ENCODE measurements at regions not wholly inside any gene's neighbourhood (a gene's known extent, or its start where the extent isn't known, plus 50 kb on each side); places are given as distances from the start of the nearest gene placed in this dataset.
A peak's percentile ranks its signal among the peaks of the same experiment; 100 is the strongest.
"Not testable (repeated sequence)": the region's sequence is repeated elsewhere in the genome, so short reads cannot be mapped to it uniquely, and the experiment has no call there.

DNA sequence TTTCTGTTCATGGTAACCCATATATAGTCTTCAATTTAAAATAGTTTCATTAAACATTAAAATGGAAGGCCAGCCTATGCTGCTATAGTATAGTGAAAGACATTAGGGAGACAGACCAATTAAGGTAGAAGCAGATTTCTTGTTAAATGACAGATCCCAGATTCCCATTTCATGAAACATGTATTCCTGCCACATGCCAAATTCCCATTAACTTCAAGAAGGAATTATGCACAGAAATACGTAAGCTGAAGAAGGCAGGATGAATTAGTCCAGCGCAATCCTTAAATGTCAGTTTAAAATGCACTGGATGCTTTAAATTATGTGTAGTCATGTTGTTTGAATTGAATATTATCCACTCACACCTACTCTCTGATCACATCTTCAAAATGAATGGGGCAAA, 424.9 kb downstream of the SH2D1A start:
- ATAC-seq (no peak), DNase-seq (ENCODE audit: low spot score) (no peak)
- H3K4me1 Mint-ChIP-seq (ENCODE audit: low read depth in 2 of 2) = no peaks in the 10 kb centered on the region
- no peak overlapping the region for H3K4me3 Mint-ChIP-seq
- peaks cover 0 to 8% of the 10 kb centered on the region in 2 donors for H3K27me3 Mint-ChIP-seq
- H3K9me3 Mint-ChIP-seq = no peaks in the 10 kb centered on the region
- H3K27ac Mint-ChIP-seq = no peak overlapping the region
- no peaks in the 10 kb centered on the region for H3K36me3 Mint-ChIP-seq

DNA sequence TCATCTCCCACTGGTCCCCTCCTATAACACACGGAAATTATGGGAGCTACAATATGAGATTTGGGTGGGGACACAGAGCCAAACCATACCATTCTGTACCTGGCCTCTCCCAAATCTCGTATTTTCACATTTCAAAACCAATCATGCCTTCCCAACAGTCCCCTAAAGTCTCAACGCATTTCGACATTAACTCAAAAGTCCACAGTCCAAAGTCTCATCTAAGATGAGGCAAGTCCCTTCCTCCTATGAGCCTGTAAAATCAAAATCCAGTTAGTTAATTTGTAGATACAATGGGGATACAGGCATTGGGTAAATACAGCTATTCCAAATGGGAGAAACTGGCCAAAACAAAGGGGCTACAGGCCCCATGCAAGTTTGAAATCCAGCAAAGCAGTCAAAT, 441.9 kb downstream of the SH2D1A start:
- H3K36me3 Mint-ChIP-seq; H3K4me3 Mint-ChIP-seq; H3K9me3 Mint-ChIP-seq; H3K27me3 Mint-ChIP-seq; H3K4me1 Mint-ChIP-seq (ENCODE audit: low read depth in 2 of 2); DNase-seq (ENCODE audit: low spot score); ATAC-seq; H3K27ac Mint-ChIP-seq: not testable (repeated sequence)

DNA sequence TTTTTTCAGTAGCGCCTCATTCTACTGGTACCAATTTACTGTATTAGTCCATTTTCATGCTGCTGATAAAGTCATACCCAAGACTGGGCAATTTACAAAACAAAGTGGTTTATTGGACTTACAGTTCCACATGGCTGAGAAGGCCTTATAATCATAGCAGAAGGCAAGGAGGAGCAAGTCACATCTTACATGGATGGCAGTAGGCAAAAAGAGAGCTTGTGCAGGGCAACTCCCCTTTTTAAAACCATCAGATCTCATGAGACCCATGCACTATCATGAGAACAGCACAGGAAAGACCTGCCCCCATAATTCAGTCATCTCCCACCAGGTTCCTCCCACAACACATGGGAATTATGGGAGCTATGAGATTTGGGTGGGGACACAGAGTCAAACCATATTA, 443.5 kb downstream of the SH2D1A start:
- H3K4me3 Mint-ChIP-seq; H3K36me3 Mint-ChIP-seq; DNase-seq (ENCODE audit: low spot score); H3K9me3 Mint-ChIP-seq; H3K4me1 Mint-ChIP-seq (ENCODE audit: low read depth in 2 of 2); ATAC-seq; H3K27ac Mint-ChIP-seq: not testable (repeated sequence)
- H3K27me3 Mint-ChIP-seq = peaks cover 0 to 16% of the 10 kb centered on the region in 2 donors

DNA sequence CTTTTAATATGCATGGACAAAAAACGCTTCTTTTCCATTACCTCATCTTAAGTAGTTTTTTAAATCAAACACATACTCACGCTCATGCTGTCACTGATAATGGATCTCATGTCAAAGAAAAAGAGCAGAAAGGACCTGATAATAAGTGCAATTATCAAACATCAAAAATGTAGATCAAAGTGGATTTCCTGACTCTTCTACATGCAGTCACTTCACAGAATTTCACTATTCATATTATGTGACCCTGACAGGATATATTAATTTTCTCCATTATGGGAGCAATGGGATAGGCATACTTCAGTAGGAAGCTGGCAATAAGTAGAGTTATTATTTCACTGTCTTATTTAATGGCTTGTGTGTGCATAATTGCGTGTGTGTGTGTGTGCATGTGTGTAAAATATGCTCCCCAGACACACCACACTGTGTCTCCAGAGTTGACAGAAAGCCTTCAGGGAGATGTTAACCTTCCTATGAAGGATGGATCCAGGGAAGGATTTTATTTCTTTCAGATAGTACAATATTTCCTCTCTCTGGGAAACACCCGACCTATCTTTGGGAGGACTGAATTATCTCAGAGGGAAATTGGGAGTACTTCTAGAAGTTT, 445.2 kb downstream of the SH2D1A start:
- Mint-ChIP-seq H3K36me3 (peaks cover 5% of the 10 kb centered on the region), H3K4me1 (ENCODE audit: low read depth in 2 of 2) (no peaks in the 10 kb centered on the region)

DNA sequence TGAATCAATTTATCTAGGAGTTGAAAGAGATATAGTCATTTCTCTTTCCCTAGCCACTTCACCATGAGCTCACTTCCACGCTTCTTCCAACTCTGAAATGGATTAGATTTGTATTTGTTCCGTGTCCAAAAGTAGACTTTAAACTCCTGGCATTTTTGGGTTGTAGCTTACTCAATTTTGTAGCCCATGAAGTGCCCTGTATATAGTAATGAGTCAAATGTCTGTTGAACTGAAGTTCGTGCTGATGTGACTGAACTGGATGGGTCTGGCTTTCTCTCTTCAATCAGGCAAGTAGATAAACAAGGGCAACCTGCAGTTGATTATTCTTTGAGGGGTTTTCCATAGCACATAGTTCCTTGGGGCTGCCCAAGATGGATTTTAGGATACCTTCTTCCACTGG, 450.6 kb downstream of the SH2D1A start:
- peaks cover 27% of the 10 kb centered on the region for H3K36me3 Mint-ChIP-seq
- H3K9me3 Mint-ChIP-seq = peaks cover 2% of the 10 kb centered on the region
- H3K4me1 Mint-ChIP-seq (ENCODE audit: low read depth in 2 of 2) = no peaks in the 10 kb centered on the region
- no peak overlapping the region for H3K27ac Mint-ChIP-seq
- peaks cover 8 to 14% of the 10 kb centered on the region in 2 donors for H3K27me3 Mint-ChIP-seq
- no peak for ATAC-seq
- H3K4me3 Mint-ChIP-seq = no peak overlapping the region
- no peak for DNase-seq (ENCODE audit: low spot score)

More for the DNA sequence above, 445.2 kb downstream of the SH2D1A start:
- no peak overlapping the region for H3K27ac Mint-ChIP-seq
- no peak overlapping the region for H3K4me3 Mint-ChIP-seq
- ATAC-seq = no peak
- H3K27me3 Mint-ChIP-seq = peaks cover 0 to 17% of the 10 kb centered on the region in 2 donors
- H3K9me3 Mint-ChIP-seq = no peaks in the 10 kb centered on the region
- DNase-seq (ENCODE audit: low spot score) = no peak

DNA sequence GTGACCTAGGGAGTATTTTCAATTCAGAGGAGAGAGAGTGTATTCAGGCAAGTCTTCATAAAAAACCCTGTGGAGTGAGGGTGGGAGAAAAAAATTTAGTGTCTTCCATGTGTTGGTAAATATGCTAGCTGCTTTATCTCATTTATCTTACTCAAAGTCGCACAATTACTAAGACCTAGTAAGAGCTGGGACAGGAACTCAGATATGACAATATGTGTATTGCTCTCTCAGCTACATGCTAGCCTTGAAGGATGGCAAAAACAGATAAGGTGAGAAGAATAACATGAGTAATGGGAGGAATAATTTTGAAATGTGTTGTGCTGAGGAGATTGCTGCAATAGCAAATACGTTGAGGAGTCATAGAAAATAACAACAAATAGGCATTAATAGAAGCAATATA, 458.6 kb downstream of the SH2D1A start:
- Mint-ChIP-seq H3K9me3 (peaks cover 16% of the 10 kb centered on the region), H3K36me3 (peaks cover 51% of the 10 kb centered on the region), H3K4me3 (no peak overlapping the region), H3K4me1 (ENCODE audit: low read depth in 2 of 2) (no peaks in the 10 kb centered on the region), H3K27ac (no peak overlapping the region), H3K27me3 (peaks cover 8 to 25% of the 10 kb centered on the region in 2 donors)
- ATAC-seq = no peak
- DNase-seq (ENCODE audit: low spot score) = no peak

DNA sequence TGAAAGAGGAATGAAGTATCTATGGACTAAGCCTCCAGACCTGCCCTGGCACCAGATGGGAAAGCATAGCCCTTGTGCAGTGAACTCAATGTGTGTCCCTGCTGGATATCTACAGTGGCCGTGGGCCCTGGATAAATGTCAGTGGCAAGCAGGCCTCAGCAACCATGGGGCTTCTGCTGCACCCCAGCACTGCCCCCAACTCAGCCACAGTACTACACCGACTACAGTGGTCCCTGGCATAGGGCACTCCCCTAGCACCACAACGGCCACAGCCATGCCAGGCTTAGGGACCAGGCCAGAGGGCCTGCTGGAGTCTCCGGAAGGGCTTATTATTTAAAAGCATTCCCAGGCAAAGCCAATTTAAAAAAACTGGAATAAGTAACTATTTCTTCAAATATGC, 459.1 kb downstream of the SH2D1A start:
- peaks cover 15% of the 10 kb centered on the region for H3K9me3 Mint-ChIP-seq
- ATAC-seq = no peak
- peaks cover 4 to 23% of the 10 kb centered on the region in 2 donors for H3K27me3 Mint-ChIP-seq
- peaks cover 47% of the 10 kb centered on the region for H3K36me3 Mint-ChIP-seq
- H3K27ac Mint-ChIP-seq = no peak overlapping the region
- H3K4me3 Mint-ChIP-seq = no peak overlapping the region
- DNase-seq (ENCODE audit: low spot score) = no peak
- H3K4me1 Mint-ChIP-seq (ENCODE audit: low read depth in 2 of 2) = no peaks in the 10 kb centered on the region

DNA sequence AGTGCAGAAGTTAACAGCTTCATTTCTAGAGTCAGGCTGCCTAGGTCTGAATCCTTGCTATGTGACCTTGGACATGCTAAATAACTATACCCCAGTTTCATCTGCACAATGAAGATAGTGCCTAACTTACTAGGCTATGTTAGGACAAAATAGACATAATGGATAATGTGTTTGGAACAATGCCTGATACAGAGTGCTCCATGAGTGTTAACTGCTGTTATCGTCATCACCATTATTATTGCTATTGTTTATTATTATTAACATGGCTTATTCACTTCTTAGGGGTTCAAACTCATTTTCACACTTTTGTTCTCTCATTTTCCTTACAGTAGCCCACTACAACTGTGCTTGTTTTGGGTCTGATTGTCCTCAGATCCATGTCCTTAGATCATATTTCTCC, 467.7 kb downstream of the SH2D1A start:
- Mint-ChIP-seq H3K36me3 (no peaks in the 10 kb centered on the region), H3K4me1 (ENCODE audit: low read depth in 2 of 2) (no peaks in the 10 kb centered on the region), H3K4me3 (no peak overlapping the region), H3K9me3 (no peaks in the 10 kb centered on the region), H3K27ac (no peak overlapping the region), H3K27me3 (peaks cover 0 to 10% of the 10 kb centered on the region in 2 donors)
- no peak for DNase-seq (ENCODE audit: low spot score)
- ATAC-seq = no peak

DNA sequence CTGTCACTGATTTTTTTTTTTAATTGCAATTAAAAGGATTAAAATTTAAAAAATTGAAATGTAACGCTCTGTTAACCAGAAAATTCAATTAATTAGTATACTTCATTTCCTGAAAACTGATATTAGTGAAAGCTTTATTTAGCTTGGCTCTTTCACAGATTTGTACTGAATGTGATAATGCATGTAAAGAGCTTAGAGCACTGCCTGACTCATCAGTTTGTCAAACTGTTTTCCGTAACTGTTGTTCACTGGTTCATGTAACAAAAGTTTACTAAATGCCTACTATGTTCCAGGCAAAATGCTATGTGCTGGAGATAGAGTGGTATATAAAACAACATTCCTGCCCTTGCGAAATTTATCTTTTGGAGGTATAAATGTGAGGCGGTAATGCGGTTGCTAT, 471.7 kb downstream of the SH2D1A start:
- H3K36me3 Mint-ChIP-seq = no peaks in the 10 kb centered on the region

DNA sequence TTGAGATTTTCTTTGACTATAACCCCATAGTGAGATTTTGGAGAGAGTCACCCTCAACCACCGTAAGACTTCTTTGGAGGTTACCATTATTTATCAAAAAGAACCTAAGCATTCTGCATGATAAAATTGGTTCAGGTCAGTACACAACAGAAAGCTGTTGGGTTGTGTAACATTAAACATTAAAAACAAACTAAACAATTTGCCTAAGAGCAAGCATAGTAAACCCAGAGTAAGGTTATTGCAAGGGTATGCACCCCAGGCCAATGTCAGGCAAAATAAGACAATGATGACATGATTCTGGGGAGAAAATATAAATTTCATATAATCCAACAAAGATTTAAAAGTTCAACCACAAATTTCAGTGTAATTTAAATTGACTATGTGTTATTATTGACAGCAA, 472.4 kb downstream of the SH2D1A start:
- H3K27me3 Mint-ChIP-seq = peaks cover 7 to 9% of the 10 kb centered on the region in 2 donors
- no peak overlapping the region for H3K27ac Mint-ChIP-seq
- H3K4me1 Mint-ChIP-seq (ENCODE audit: low read depth in 2 of 2) = no peaks in the 10 kb centered on the region
- no peak for ATAC-seq
- no peak for DNase-seq (ENCODE audit: low spot score)
- H3K4me3 Mint-ChIP-seq = no peak overlapping the region
- no peaks in the 10 kb centered on the region for H3K36me3 Mint-ChIP-seq
- no peaks in the 10 kb centered on the region for H3K9me3 Mint-ChIP-seq

More for the DNA sequence above, 471.7 kb downstream of the SH2D1A start:
- ATAC-seq (no peak), DNase-seq (ENCODE audit: low spot score) (no peak)
- H3K4me1 Mint-ChIP-seq (ENCODE audit: low read depth in 2 of 2) = no peaks in the 10 kb centered on the region
- peaks cover 7 to 9% of the 10 kb centered on the region in 2 donors for H3K27me3 Mint-ChIP-seq
- H3K27ac Mint-ChIP-seq = no peak overlapping the region
- no peak overlapping the region for H3K4me3 Mint-ChIP-seq
- no peaks in the 10 kb centered on the region for H3K9me3 Mint-ChIP-seq

DNA sequence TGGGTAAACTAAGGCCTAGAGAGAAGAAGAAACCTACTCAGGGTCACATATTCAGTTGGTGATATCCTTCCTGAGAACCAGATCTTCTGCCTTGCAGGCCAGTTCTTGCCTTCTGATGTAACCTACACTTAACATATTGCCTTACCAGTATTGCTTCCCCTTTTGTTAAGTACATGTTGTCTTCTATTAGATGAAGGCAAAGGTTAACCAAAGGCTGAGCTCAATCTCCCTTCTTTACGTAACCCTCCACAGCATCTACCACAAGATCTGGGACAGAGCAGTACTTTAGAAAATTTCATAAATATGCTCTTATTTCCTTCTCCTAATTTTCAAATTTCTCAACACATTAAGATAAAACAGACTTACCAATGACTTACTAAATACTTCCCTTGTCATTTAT, 474.4 kb downstream of the SH2D1A start:
- Mint-ChIP-seq H3K27me3 (peaks cover 7 to 9% of the 10 kb centered on the region in 2 donors), H3K4me3 (no peak overlapping the region), H3K4me1 (ENCODE audit: low read depth in 2 of 2) (no peaks in the 10 kb centered on the region), H3K9me3 (no peaks in the 10 kb centered on the region), H3K36me3 (no peaks in the 10 kb centered on the region), H3K27ac (no peak overlapping the region)
- no peak for DNase-seq (ENCODE audit: low spot score)
- ATAC-seq = no peak

DNA sequence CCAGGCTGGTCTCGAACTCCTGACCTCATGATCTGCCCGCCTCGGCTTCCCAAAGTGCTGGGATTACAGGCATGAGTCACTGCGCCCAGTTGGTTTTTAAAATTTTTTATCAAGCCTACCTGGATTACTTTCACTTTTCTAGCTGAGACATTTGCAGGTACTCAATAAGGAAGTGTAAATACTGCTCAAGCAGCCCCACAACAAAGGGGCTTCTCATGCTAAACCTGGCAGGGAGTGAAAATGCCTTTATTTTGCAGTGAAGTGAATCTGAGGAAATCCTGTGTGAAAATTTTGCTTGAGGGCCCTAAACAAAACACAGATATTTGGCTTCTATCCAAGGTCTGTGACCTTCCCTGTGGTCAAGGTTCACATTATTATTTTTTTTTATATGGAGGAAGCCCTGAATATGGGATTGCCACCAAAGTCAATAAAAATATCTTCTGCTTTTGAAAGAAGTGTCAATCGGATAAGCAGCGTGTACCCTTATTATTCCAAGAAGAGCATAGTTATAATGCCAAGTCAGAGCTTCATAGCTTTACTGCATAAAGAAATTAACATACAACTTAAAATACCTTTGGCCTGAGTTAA, 481.0 kb downstream of the SH2D1A start:
- Mint-ChIP-seq H3K4me1 (ENCODE audit: low read depth in 2 of 2) (peaks cover 13 to 14% of the 10 kb centered on the region in 2 donors), H3K27me3 (no peaks in the 10 kb centered on the region), H3K4me3 (no peak overlapping the region), H3K9me3 (no peaks in the 10 kb centered on the region), H3K36me3 (no peaks in the 10 kb centered on the region), H3K27ac (no peak overlapping the region)
- DNase-seq (ENCODE audit: low spot score) = no peak
- no peak for ATAC-seq

DNA sequence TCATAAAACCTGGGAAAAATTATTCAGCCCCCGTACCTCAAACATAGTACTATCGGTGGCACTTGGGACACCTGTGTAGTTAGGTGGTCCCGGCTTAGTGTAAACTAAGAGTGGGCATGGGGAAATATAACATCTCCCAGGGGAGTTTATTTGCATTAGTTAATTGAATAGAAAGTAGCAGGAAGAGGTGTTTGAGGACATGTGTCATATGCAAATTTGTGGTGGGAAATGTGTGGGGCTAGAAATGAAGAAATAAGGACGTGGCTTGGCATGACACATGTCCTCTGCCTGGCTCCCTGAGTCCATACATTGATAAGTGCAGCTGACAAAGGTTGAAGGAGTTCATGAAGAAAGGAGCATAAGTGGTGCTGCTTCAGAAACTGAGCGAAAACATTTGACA, 483.6 kb downstream of the SH2D1A start:
- DNase-seq (ENCODE audit: low spot score) = no peak
- peak overlapping the region; percentile 78 to 82 for H3K27ac Mint-ChIP-seq

DNA sequence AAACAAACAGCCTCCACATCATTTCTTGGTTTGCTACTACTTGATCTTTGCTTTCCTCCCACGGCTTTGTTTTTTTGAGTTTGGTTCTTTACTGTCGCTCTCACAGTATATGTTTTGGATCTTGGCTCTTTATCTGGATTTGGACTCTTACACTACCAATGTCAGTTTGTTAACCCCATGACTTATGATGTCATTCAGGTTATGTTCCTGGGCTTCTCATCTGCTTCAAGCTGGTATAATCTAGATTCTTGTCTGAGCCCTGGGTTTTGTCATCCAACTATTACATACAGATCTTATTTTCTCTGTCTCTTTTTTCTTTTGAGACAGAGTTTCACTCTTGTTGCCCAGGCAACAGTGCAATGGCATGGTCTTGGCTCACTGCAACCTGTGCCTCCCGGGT, 482.9 kb upstream of the TEX13C start:
- ATAC-seq (no peak), DNase-seq (ENCODE audit: low spot score) (no peak)
- Mint-ChIP-seq H3K27ac (no peak overlapping the region), H3K9me3 (no peaks in the 10 kb centered on the region), H3K4me3 (no peak overlapping the region), H3K4me1 (ENCODE audit: low read depth in 2 of 2) (no peaks in the 10 kb centered on the region), H3K27me3 (peaks cover 0 to 8% of the 10 kb centered on the region in 2 donors), H3K36me3 (no peaks in the 10 kb centered on the region)

More for the DNA sequence above, 483.6 kb downstream of the SH2D1A start:
- Mint-ChIP-seq H3K4me1 (ENCODE audit: low read depth in 2 of 2) (peaks cover 13 to 14% of the 10 kb centered on the region in 2 donors), H3K9me3 (no peaks in the 10 kb centered on the region), H3K4me3 (peak overlapping the region; percentile 56), H3K27me3 (no peaks in the 10 kb centered on the region), H3K36me3 (no peaks in the 10 kb centered on the region)
- ATAC-seq = peak; percentile 93

DNA sequence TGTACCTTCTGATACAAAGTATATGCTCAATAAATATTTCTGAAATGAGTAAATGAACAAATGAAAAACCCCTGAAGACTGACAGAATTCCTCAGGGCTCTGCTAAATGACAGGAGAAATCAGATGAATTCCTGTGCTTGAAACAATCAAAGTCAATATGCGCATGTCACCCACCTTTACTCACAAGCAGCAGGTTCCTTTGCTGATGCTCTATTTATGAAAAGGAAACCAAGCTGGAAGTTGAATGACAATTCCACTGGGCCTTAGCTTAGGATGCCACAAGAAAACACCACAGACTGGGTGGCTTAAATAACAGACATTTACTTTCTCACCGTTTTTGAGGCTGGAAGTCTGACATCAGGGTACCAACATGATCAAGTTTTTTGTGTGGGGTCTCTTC, 477.5 kb upstream of the TEX13C start:
- Mint-ChIP-seq H3K4me1 (ENCODE audit: low read depth in 2 of 2) (no peaks in the 10 kb centered on the region), H3K27ac (no peak overlapping the region), H3K4me3 (no peak overlapping the region), H3K9me3 (no peaks in the 10 kb centered on the region), H3K36me3 (no peaks in the 10 kb centered on the region), H3K27me3 (peaks cover 0 to 20% of the 10 kb centered on the region in 2 donors)
- DNase-seq (ENCODE audit: low spot score) (no peak), ATAC-seq (no peak)
